NCI-H82 treated with DMSO at 0.1 percent for 48 hours (cell line): ENCODE measurements at regions not wholly inside any gene's neighbourhood (a gene's known extent, or its start where the extent isn't known, plus 50 kb on each side); places are given as distances from the start of the nearest gene placed in this dataset.
"Not testable (repeated sequence)": the region's sequence is repeated elsewhere in the genome, so short reads cannot be mapped to it uniquely, and the experiment has no call there.

Experiments used
- DNase-seq: peaks from one replicate; lab custom pipeline; 2025; ENCODE audit not compliant: unreplicated experiment; lab: John Stamatoyannopoulos, UW

GRCh38 chr9:38133595-38133994 is 64.6 kb upstream of the SHB start:
- no peak for DNase-seq

GRCh38 chr9:38132956-38133355 is 63.9 kb upstream of the SHB start:
- no peak for DNase-seq

- DNase-seq, result no peak
These were observed 62.7 kb upstream of the SHB start for GRCh38 chr9:38131729-38132128.

GRCh38 chr9:38130724-38131123 is 61.7 kb upstream of the SHB start:
- DNase-seq, result no peak

GRCh38 chr9:38129366-38129765 is 60.3 kb upstream of the SHB start:
- DNase-seq, result no peak

- DNase-seq, result no peak
These were observed 59.8 kb upstream of the SHB start for GRCh38 chr9:38128752-38129270.

GRCh38 chr9:38127271-38127839 is 58.3 kb upstream of the SHB start:
- DNase-seq, result no peak

GRCh38 chr9:38126730-38127129 is 57.7 kb upstream of the SHB start:
- DNase-seq, result no peak

GRCh38 chr9:38125889-38126288 is 56.9 kb upstream of the SHB start:
- no peak for DNase-seq

- not testable (repeated sequence) for DNase-seq
These were observed 54.3 kb upstream of the SHB start for GRCh38 chr9:38123359-38123758.

- DNase-seq, result no peak
These were observed 51.9 kb upstream of the SHB start for GRCh38 chr9:38120961-38121360.

GRCh38 chr9:38119560-38120236 is 50.7 kb upstream of the SHB start:
- no peak for DNase-seq

- no peak for DNase-seq
These were observed 49.9 kb upstream of the SHB start for GRCh38 chr9:38118862-38119438.
